ENCODE measurements at regions not wholly inside any gene's neighbourhood (a gene's known extent, or its start where the extent isn't known, plus 50 kb on each side); places are given as distances from the start of the nearest gene placed in this dataset.

- H3K4me2 ChIP-seq (ENCODE audit: low read length): no peak overlapping the region
Measured at GRCh38 chr15:38886315-38887163, 321.9 kb upstream of the RASGRP1 start.

GRCh38 chr15:38888701-38889221, 324.1 kb upstream of the RASGRP1 start:
- Histone ChIP-seq H3K36me3 (ENCODE audit: insufficient read depth, low read length) (no peaks in the 10 kb centered on the region), H3K9me3 (ENCODE audit: low read length) (no peaks in the 10 kb centered on the region), H3K4me2 (ENCODE audit: low read length) (no peak overlapping the region), H3K4me3 (ENCODE audit: low read length) (no peak overlapping the region), H3K27me3 (ENCODE audit: insufficient read depth, low read depth, low read length) (no peaks in the 10 kb centered on the region), H2AFZ (ENCODE audit: low read depth, low read length) (no peak overlapping the region), H3K79me2 (replicated peaks; ENCODE audit: insufficient read depth, low read length) (no peaks in the 10 kb centered on the region), H4K20me1 (ENCODE audit: insufficient read depth) (no peaks in the 10 kb centered on the region), H3K9ac (ENCODE audit: low read length) (no peak overlapping the region), H3K27ac (ENCODE audit: low read length) (no peak overlapping the region), H3K9me2 (ENCODE audit: insufficient read depth, low read length) (no peaks in the 10 kb centered on the region), H3F3A (ENCODE audit: insufficient read depth, low read length, poor library complexity, severe bottlenecking) (no peaks in the 10 kb centered on the region)
- no peak for TF ChIP-seq MXI1 (conservative IDR thresholded peaks at IDR 0.05; ENCODE audit: poor library complexity, severe bottlenecking)
- no peak for TF ChIP-seq RAD21 (conservative IDR thresholded peaks at IDR 0.05)
- TF ChIP-seq SMC3 (conservative IDR thresholded peaks at IDR 0.05; ENCODE audit: poor library complexity): no peak
- no peak for TF ChIP-seq POLR2AphosphoS5 (IDR thresholded peaks at IDR 0.05)
- no peak for TF ChIP-seq EZH2 (IDR thresholded peaks at IDR 0.05; ENCODE audit: borderline replicate concordance, insufficient read depth, low read length, poor library complexity, severe bottlenecking)
- TF ChIP-seq EP300 (conservative IDR thresholded peaks at IDR 0.05; ENCODE audit: poor library complexity, severe bottlenecking): no peak
- TF ChIP-seq, protein P1, sequence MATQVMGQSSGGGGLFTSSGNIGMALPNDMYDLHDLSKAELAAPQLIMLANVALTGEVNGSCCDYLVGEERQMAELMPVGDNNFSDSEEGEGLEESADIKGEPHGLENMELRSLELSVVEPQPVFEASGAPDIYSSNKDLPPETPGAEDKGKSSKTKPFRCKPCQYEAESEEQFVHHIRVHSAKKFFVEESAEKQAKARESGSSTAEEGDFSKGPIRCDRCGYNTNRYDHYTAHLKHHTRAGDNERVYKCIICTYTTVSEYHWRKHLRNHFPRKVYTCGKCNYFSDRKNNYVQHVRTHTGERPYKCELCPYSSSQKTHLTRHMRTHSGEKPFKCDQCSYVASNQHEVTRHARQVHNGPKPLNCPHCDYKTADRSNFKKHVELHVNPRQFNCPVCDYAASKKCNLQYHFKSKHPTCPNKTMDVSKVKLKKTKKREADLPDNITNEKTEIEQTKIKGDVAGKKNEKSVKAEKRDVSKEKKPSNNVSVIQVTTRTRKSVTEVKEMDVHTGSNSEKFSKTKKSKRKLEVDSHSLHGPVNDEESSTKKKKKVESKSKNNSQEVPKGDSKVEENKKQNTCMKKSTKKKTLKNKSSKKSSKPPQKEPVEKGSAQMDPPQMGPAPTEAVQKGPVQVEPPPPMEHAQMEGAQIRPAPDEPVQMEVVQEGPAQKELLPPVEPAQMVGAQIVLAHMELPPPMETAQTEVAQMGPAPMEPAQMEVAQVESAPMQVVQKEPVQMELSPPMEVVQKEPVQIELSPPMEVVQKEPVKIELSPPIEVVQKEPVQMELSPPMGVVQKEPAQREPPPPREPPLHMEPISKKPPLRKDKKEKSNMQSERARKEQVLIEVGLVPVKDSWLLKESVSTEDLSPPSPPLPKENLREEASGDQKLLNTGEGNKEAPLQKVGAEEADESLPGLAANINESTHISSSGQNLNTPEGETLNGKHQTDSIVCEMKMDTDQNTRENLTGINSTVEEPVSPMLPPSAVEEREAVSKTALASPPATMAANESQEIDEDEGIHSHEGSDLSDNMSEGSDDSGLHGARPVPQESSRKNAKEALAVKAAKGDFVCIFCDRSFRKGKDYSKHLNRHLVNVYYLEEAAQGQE (IDR thresholded peaks at IDR 0.05; ENCODE audit: borderline replicate concordance): no peak
- TF ChIP-seq TAF1 (IDR thresholded peaks at IDR 0.05; ENCODE audit: low read depth): no peak
- TF ChIP-seq, protein P2, sequence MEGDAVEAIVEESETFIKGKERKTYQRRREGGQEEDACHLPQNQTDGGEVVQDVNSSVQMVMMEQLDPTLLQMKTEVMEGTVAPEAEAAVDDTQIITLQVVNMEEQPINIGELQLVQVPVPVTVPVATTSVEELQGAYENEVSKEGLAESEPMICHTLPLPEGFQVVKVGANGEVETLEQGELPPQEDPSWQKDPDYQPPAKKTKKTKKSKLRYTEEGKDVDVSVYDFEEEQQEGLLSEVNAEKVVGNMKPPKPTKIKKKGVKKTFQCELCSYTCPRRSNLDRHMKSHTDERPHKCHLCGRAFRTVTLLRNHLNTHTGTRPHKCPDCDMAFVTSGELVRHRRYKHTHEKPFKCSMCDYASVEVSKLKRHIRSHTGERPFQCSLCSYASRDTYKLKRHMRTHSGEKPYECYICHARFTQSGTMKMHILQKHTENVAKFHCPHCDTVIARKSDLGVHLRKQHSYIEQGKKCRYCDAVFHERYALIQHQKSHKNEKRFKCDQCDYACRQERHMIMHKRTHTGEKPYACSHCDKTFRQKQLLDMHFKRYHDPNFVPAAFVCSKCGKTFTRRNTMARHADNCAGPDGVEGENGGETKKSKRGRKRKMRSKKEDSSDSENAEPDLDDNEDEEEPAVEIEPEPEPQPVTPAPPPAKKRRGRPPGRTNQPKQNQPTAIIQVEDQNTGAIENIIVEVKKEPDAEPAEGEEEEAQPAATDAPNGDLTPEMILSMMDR (IDR thresholded peaks at IDR 0.05; ENCODE audit: poor library complexity, severe bottlenecking): no peak

More at GRCh38 chr15:38886315-38887163, 321.9 kb upstream of the RASGRP1 start:
- no peaks in the 10 kb centered on the region for H3K79me2 ChIP-seq (replicated peaks; ENCODE audit: insufficient read depth, low read length)
- TF ChIP-seq, protein P2 (IDR thresholded peaks at IDR 0.05; ENCODE audit: poor library complexity, severe bottlenecking): no peak
- TF ChIP-seq EP300 (conservative IDR thresholded peaks at IDR 0.05; ENCODE audit: poor library complexity, severe bottlenecking) (no peak), POLR2AphosphoS5 (IDR thresholded peaks at IDR 0.05) (no peak), MXI1 (conservative IDR thresholded peaks at IDR 0.05; ENCODE audit: poor library complexity, severe bottlenecking) (no peak), TAF1 (IDR thresholded peaks at IDR 0.05; ENCODE audit: low read depth) (no peak), RAD21 (conservative IDR thresholded peaks at IDR 0.05) (no peak), SMC3 (conservative IDR thresholded peaks at IDR 0.05; ENCODE audit: poor library complexity) (no peak), EZH2 (IDR thresholded peaks at IDR 0.05; ENCODE audit: borderline replicate concordance, insufficient read depth, low read length, poor library complexity, severe bottlenecking) (no peak)
- TF ChIP-seq, protein P1 (IDR thresholded peaks at IDR 0.05; ENCODE audit: borderline replicate concordance): no peak
- no peak overlapping the region for H2AFZ ChIP-seq (ENCODE audit: low read depth, low read length)
- H3K9ac ChIP-seq (ENCODE audit: low read length): no peak overlapping the region
- no peaks in the 10 kb centered on the region for H3K27me3 ChIP-seq (ENCODE audit: insufficient read depth, low read depth, low read length)
- H3F3A ChIP-seq (ENCODE audit: insufficient read depth, low read length, poor library complexity, severe bottlenecking): no peaks in the 10 kb centered on the region
- no peaks in the 10 kb centered on the region for H4K20me1 ChIP-seq (ENCODE audit: insufficient read depth)
- no peaks in the 10 kb centered on the region for H3K9me2 ChIP-seq (ENCODE audit: insufficient read depth, low read length)
- no peak overlapping the region for H3K4me3 ChIP-seq (ENCODE audit: low read length)
- no peaks in the 10 kb centered on the region for H3K36me3 ChIP-seq (ENCODE audit: insufficient read depth, low read length)
- no peaks in the 10 kb centered on the region for H3K9me3 ChIP-seq (ENCODE audit: low read length)
- no peak overlapping the region for H3K27ac ChIP-seq (ENCODE audit: low read length)
